HG02642 (cell line): ENCODE measurements at regions not wholly inside any gene's neighbourhood (a gene's known extent, or its start where the extent isn't known, plus 50 kb on each side); places are given as distances from the start of the nearest gene placed in this dataset.

Experiments used
- ATAC-seq: cut with Tn5 transposase; IDR thresholded peaks from one replicate; pipeline ENCODE4 v1.9.1; 2021; ENCODE audit warnings: mild to moderate bottlenecking; ENCODE audit not compliant: unreplicated experiment, poor library complexity

DNA sequence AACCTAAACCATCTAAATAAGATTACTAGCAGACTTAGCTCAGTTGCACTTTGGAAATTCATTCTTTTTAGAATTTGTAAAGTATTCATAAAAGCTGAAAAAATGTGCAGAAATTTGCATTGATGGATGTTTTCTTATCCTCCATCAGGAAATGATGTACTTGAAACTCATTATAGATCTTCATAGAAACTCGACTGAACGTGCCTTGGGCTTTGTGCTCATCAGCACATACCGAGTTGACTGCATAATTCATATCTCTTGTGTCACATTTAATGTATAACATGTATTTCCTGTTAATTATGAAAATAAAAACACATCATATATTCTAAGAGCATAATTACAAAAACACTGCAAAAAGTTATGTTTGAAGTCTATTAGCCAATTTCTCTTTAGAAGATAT lies 290.9 kb upstream of the NR5A2 start:
- no peak for ATAC-seq

DNA sequence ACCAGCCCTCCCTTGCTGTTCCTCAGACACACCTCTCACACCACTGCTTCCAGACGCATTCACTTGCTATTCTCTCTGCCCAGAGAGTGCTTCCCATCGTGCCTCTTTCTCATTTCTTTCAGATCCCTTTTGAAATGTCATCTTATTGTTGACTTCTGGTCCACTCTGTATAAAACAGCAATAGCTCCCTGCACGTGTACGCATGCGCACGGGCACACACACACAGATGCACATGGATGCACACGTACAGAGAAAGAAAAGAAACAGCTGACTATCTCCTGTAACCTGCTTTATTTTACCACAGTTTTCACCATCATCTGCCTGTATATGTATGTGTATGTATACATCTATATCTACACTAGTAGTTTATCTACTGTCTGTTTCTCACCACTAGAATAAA lies 285.9 kb upstream of the NR5A2 start:
- no peak for ATAC-seq

DNA sequence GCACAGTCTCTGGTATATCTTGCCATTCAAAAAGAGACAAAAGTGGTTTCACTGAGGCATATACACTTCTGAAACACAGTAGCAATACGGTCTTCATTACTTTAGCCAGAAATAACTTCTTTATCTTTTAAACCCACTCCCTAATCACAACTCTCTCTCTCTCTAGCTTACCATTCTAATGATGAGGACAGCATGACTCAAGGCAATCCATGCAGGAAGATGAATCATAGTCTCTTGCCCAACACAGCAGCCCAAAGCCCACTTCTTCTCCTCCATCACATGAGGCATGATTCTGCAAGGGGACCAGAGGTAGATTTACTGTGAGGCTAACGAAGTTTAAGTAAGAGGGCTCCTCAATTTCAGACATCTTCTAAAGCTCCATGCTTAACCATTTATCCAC lies 285.0 kb upstream of the NR5A2 start:
- no peak for ATAC-seq

GRCh38 chr1:199743227-199743626 lies 284.3 kb upstream of the NR5A2 start:
- no peak for ATAC-seq

DNA sequence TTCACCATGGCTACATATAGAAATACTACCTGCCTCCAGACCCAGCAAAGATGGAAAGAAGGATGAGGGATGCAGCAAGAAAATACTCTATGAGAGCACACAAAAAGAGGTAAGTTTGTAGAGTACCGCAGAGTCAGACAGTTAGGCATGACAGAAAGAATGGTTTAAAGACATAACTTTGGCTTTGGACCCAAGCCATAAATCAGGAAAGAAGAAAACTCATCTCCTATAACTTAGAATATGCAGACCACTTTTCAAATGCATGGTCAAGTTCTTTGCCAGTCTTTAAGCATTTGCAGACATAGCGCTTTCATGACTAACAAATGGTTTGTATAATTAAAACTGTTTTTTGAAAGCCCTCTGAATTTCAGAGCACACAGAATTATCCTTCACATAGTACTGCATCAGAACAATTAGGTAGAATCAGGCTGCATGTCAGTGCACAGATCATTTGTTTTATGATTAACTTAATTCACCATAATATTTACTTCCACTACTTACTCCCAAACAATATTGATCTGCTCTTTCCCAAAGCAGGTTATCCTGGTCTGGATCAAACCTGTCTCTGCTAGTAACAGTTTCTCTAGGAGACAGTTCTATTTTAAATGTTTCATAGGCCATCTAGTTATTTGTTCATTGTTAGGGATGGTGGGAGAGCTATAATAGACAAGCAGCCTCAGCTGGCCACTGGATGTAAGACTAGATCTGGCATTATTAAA lies 280.7 kb upstream of the NR5A2 start:
- ATAC-seq = no peak

- no peak for ATAC-seq
These were observed 279.5 kb upstream of the NR5A2 start for GRCh38 chr1:199747984-199748383.

GRCh38 chr1:199751506-199751905 lies 276.0 kb upstream of the NR5A2 start:
- no peak for ATAC-seq

DNA sequence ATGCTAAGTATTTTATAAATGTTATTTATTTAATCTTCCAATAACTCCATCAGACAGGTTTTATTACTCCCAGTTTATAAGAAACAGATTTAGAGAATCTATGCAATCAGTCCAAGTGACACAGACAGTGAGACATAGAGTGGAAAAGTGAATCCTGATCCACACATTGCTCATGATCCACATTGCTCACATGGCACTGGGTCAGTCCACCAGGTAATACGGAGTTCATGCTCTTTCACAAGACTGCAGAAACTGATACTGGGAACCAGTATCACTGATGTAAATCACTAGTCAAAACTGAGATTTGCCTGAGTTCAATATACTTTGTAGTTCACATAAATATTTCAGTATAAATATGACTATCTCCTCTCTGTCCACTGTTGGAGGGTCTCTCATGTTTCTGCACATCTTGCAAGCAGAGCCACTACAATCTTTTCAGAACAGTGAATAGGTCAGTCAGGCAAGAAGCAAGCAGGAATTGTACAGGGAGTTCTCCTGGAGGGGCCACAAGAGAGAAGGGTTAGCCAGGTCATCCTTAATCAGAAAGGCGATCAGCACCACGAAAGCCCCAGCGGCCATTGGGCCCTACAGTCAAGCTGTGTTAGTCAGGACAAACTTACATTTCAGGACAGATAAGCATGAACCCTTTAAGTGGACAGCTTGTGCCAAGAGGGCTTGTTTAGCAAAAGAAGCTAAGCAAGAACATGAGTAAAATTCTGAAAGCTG lies 275.4 kb upstream of the NR5A2 start:
- ATAC-seq = no peak

DNA sequence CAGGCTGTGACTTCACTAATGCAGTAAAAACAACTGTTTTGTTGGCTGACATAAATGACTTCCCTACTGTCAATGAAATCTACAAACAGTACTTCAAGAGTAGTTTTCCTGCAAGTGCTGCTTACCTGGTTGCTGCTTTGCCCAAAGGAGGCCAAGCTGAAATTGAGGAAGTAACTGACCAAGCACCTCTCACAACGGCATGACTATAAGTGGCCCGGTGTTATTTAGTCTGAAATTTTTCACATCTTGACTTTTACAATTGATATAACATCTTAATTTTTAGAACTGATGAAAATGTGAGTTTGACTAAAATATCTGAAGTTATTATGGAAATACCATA lies 274.9 kb upstream of the NR5A2 start:
- no peak for ATAC-seq

DNA sequence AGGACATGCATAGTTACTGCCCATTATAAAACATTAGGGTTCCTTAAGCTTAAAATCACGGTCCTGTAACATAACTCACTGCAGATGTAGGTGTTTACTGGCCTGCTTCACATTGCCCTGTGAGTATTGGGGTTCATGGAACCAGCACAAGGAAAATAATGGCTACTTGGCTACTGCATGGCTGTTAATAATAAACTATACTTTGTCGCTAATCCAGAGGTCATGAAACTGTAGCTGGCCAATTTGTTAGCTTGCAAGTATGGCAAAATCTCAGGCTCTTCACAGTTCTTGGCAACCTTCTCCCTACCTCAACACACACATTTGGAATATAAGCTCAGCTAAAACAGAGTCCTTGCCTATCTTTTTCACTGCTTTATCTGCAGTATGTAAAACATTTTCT lies 274.0 kb upstream of the NR5A2 start:
- ATAC-seq = no peak

- no peak for ATAC-seq
These were observed 271.4 kb upstream of the NR5A2 start for GRCh38 chr1:199756066-199756465.

- ATAC-seq = no peak
These were observed 268.8 kb upstream of the NR5A2 start for GRCh38 chr1:199758626-199759255.

- no peak for ATAC-seq
These were observed 268.2 kb upstream of the NR5A2 start for GRCh38 chr1:199759268-199759730.

DNA sequence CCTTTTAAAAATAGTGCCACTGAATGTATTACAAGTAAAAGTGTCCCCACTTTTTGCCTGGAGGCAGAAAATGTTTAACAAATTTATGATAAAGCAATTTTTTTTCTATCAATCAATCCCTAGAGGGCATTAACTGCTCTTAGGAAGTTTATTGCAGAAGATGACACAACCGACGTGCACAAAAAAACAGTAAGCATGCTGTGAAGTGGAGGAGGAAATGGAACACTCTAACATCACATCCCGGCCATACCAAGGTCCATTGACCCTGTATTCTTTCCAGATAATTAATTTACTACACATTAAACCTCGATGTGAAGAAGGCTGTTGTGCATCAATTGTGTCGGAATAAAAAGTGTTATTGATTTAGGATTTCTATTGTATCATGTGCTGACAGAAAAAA lies 264.9 kb upstream of the NR5A2 start:
- no peak for ATAC-seq

DNA sequence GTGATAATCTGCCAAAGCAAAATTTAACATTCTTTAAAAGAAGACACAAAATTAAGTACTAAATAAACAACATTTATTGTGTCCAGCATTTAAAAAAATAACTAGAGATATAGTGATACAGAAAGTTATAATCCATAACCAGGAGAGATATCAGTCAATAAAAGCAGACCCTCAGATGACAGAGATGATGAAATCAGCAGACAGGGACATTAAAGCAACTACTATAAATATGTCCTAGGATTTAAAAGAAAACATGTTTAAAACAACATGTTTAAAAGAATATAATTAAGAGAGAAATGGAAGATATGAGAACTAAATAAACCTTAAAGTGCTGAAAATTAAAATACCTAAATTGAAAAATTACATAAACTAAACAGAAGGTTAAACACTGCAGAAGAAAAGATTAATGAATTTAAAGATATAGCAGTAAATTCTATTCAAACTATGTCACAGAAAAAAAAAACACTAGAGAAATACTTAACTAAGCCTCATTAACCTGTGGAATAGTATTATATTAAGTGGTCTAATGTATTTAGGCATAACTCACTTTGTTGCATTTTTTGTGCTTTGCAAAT lies 261.2 kb upstream of the NR5A2 start:
- no peak for ATAC-seq

DNA sequence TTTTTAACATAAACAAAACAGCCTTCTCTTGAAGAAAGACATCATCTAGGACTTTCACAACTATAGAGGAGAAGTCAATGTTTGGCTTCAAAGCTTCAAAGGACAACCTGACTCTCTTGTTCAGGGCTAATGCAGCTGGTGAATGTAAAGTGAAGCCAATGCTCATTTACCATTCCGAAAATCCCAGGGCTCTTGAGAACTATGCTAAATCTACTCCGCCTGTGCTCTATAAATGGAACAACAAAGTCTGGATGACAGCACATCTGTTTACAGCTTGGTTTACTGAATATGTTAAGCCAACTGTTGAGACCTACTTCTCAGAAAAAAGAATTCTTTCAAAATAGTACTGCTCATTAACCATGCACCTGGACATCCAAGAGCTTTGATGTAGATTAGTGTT lies 259.8 kb upstream of the NR5A2 start:
- ATAC-seq = no peak

GRCh38 chr1:199774433-199775089 lies 252.9 kb upstream of the NR5A2 start:
- no peak for ATAC-seq

- ATAC-seq = no peak
These were observed 250.6 kb upstream of the NR5A2 start for GRCh38 chr1:199776768-199777497.

DNA sequence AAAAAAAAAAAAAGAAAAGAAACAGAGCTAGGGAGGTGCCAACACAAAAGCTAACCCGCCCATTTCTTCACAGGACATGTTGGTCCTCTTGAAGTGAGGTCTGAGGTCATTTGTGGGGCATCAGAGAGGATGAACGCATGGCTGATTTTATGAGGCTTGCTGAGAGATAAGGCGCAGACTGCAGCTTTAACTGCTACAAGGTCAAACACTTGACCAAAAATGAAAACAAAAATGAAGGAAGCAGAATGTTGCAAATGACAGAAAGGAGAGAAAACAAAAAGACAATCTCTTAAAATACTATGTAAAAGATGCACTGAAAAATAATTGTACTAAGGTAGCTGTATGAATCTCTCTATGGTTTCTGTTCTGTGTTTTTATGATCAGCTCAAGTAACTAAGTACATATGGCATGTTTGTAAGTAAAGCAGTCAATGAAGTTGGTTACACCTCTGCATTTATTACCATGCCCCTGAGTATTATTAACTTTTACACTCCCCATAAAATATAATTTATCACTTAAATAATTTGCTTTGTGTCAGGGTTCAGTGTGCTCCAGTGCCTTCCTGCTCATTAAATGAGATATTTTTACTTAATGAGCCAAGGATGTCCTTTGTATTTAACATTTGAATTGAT lies 249.1 kb upstream of the NR5A2 start:
- ATAC-seq = no peak

GRCh38 chr1:199780091-199780490 lies 247.4 kb upstream of the NR5A2 start:
- ATAC-seq = no peak
